ENCODE measurements at regions not wholly inside any gene's neighbourhood (a gene's known extent, or its start where the extent isn't known, plus 50 kb on each side); places are given as distances from the start of the nearest gene placed in this dataset.
"Not testable (repeated sequence)": the region's sequence is repeated elsewhere in the genome, so short reads cannot be mapped to it uniquely, and the experiment has no call there.

DNA sequence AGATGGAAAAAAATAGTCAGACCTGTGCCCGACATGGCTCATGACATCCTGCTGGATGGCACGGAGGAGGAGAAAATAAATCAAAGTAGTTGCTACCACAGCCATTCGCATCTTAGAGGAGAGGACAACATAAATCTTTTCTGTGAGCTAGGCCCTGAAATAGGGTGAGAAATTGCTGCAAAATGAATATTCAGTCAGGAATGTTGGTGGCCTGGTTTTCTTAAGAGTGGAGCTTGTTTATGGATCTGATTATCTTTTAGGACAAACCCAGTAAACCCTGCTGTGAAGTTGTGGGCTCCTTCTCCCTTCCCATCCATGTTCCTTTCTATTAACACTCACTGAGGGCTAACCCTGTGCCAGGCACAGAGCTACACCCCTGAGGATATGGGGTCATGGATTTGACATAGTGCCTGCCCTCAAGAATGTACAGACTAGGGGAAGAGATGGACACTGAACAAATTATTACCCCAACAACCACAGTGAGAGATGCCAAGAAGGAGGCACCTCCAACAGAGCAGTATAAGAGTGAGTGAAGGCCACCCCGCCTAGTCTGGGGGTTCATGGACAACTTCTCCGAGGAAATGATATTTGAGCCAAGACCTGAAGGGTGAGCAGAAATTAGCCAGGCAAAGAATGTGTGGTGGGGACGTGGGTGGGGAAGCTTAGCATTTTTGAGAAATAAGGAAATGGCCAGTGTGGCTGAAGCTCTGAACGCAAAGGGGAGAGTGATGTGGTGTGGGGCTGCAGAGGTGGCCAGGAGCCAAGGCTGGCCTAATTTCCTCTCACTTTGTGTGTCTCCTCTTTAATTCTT lies 68.9 kb upstream of the ARL8B start:
- DNase-seq: no peak
- Histone ChIP-seq H3K4me3 (no peak overlapping the region), H3K36me3 (no peaks in the 10 kb centered on the region), H3K27me3 (ENCODE audit: low read depth) (no peaks in the 10 kb centered on the region), H3K9me3 (replicated peaks) (no peaks in the 10 kb centered on the region), H3K4me1 (peaks cover 19% of the 10 kb centered on the region), H3K27ac (replicated peaks) (no peak overlapping the region)
- TF ChIP-seq, protein P1, sequence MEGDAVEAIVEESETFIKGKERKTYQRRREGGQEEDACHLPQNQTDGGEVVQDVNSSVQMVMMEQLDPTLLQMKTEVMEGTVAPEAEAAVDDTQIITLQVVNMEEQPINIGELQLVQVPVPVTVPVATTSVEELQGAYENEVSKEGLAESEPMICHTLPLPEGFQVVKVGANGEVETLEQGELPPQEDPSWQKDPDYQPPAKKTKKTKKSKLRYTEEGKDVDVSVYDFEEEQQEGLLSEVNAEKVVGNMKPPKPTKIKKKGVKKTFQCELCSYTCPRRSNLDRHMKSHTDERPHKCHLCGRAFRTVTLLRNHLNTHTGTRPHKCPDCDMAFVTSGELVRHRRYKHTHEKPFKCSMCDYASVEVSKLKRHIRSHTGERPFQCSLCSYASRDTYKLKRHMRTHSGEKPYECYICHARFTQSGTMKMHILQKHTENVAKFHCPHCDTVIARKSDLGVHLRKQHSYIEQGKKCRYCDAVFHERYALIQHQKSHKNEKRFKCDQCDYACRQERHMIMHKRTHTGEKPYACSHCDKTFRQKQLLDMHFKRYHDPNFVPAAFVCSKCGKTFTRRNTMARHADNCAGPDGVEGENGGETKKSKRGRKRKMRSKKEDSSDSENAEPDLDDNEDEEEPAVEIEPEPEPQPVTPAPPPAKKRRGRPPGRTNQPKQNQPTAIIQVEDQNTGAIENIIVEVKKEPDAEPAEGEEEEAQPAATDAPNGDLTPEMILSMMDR (IDR thresholded peaks at IDR 0.05; ENCODE audit: borderline replicate concordance): no peak
- intact Hi-C loops (cut with micrococcal nuclease): no loop called here

DNA sequence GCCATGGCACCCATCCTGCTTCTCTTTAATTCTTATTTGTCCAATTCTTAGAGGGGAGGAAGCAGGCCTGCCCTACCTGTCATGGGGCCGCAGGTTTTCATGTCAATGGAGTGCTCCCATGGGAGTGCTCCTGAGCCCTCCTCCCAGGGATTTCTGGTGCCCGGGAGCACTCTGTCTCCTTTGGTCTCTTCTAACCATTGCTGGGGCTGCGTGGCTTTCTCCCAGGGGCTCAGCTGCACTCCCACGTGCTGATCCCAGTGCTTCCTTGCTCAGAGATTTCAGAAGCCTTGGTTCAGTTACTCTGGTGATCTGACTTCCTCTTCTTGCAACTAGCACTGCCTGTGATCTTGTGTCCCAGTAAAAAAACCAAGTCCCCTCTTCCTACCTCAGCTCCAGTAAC lies 68.0 kb upstream of the ARL8B start:
- Histone ChIP-seq H3K36me3 (no peaks in the 10 kb centered on the region), H3K27ac (replicated peaks) (no peak overlapping the region), H3K27me3 (ENCODE audit: low read depth) (no peaks in the 10 kb centered on the region), H3K4me3 (no peak overlapping the region), H3K4me1 (peaks cover 19% of the 10 kb centered on the region), H3K9me3 (replicated peaks) (no peaks in the 10 kb centered on the region)
- intact Hi-C loops (cut with micrococcal nuclease): no loop called here
- no peak for DNase-seq
- TF ChIP-seq, protein P1 (IDR thresholded peaks at IDR 0.05; ENCODE audit: borderline replicate concordance): no peak

DNA sequence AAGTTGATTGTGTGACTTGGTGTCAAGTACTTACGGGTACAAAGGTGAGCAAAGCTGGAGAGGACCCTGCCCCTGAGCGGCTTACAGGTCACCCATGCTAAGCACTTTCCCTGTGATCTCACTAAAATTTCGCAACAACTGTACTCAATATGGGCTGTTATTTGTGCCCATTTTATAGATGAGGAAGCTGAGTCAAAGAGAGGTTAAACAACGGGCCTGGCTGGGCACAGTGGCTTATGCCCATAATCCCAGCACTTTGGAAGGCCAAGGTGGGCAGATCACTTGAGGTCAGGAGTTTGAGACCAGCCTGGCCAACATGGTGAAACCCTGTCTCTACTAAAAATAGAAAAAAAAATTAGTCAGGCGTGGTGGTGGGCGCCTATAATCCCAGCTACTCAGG lies 67.5 kb upstream of the ARL8B start:
- H3K4me3 ChIP-seq; intact Hi-C loops (cut with micrococcal nuclease); H3K36me3 ChIP-seq; H3K9me3 ChIP-seq (replicated peaks); H3K27me3 ChIP-seq (ENCODE audit: low read depth); DNase-seq; H3K27ac ChIP-seq (replicated peaks): not testable (repeated sequence)
- peaks cover 19% of the 10 kb centered on the region for H3K4me1 ChIP-seq

DNA sequence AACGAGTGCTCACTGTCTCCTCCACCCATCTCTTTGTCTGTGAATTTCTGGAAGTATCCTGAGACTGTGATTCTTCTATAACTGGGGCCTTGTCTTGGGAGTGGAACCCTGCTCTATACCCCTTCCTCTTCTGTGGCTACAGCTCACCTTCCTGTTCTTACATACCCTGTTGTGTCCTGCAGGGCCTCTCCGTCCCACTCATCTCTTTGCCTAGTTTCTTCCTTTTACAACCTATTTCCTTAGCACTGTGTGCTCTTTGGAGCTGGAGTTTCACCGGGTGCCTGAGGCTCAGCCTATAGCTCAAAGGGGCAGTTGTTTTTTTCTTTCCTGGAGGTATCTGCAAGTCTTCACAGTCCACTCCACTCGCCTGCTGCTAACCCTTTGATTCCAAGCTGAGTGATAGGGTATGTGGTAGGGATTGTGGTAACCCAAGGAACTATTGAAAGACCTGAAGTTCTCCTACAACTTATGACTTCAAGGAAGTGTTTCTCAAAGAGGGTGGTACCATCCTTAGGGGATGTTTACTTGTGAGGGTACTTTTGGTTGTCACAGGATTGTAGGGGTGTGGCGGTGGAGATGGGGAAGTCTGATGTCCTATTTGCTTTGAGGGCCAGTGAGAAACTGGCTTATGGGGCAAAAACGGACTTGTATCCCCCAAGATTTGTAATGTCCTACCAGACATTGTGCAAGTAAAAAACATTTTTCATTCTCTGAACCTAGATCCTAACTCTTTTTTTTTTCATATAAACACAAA lies 66.6 kb upstream of the ARL8B start:
- Histone ChIP-seq H3K27me3 (ENCODE audit: low read depth) (no peaks in the 10 kb centered on the region), H3K4me1 (peaks cover 19% of the 10 kb centered on the region), H3K36me3 (no peaks in the 10 kb centered on the region), H3K27ac (replicated peaks) (peak overlapping the region; percentile 5), H3K9me3 (replicated peaks) (no peaks in the 10 kb centered on the region), H3K4me3 (no peak overlapping the region)
- no peak for DNase-seq
- TF ChIP-seq, protein P1 (IDR thresholded peaks at IDR 0.05; ENCODE audit: borderline replicate concordance): no peak
- intact Hi-C loops (cut with micrococcal nuclease): loop anchor here (2.0 kb wide), 1 partner anchor 345 kb away; no protein-coding TSS in a partner anchor

DNA sequence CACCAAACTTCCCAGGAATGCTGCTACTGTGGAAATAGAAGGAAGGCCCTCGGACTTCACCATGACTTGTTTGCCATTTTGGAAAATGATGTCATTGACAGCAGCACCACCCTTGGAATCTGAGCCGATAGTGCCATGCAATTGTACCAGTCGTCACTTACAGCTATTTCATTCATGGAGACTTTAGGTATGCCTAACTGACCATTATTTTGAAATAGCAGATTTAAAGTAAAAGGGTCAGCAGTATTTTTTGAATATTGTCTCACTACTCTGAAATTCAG lies 66.0 kb upstream of the ARL8B start:
- intact Hi-C loops (cut with micrococcal nuclease): loop anchor here (2.0 kb wide), 1 partner anchor 345 kb away; no protein-coding TSS in a partner anchor
- DNase-seq: no peak

More for the DNA sequence above, 66.0 kb upstream of the ARL8B start:
- H3K9me3 ChIP-seq (replicated peaks): no peaks in the 10 kb centered on the region
- H3K4me1 ChIP-seq: peaks cover 19% of the 10 kb centered on the region
- H3K27ac ChIP-seq (replicated peaks): no peak overlapping the region
- H3K4me3 ChIP-seq: no peak overlapping the region
- TF ChIP-seq, protein P1 (IDR thresholded peaks at IDR 0.05; ENCODE audit: borderline replicate concordance): no peak
- H3K27me3 ChIP-seq (ENCODE audit: low read depth): no peaks in the 10 kb centered on the region
- no peaks in the 10 kb centered on the region for H3K36me3 ChIP-seq

All from left ventricle myocardium inferior (tissue), 1 donor.